HepG2 (cell line): ENCODE measurements at regions not wholly inside any gene's neighbourhood (a gene's known extent, or its start where the extent isn't known, plus 50 kb on each side); places are given as distances from the start of the nearest gene placed in this dataset.

ENCODE experiments used
- FOXO1 ChIP-seq: sonication (generic); formaldehyde crosslinking; IDR thresholded peaks from 2 replicates; pipeline ENCODE4 v1.4.0; 2020; ENCODE audit warnings: missing genetic modification reagents
- HMGXB3 ChIP-seq: sonication (generic); formaldehyde crosslinking; IDR thresholded peaks from 2 replicates; pipeline ENCODE4 v1.4.0; 2020; ENCODE audit warnings: missing genetic modification reagents, borderline replicate concordance
- HOXA3 ChIP-seq: sonication (generic); formaldehyde crosslinking; IDR thresholded peaks from 2 replicates; pipeline ENCODE4 v1.5.0; 2020; ENCODE audit warnings: missing genetic modification reagents
- KDM2A ChIP-seq: sonication (generic); formaldehyde crosslinking; IDR thresholded peaks from 2 replicates; pipeline ENCODE4 v1.4.0; 2020; ENCODE audit warnings: low read depth, missing genetic modification reagents, borderline replicate concordance
- MBD4 ChIP-seq: IDR thresholded peaks from 2 replicates; pipeline ENCODE4 v1.6.1; 2012; ENCODE audit warnings: low read length, inconsistent platforms, borderline replicate concordance
- NR2C2 ChIP-seq: sonication (generic); formaldehyde crosslinking; IDR thresholded peaks from 2 replicates; pipeline ENCODE4 v1.4.0; 2020; ENCODE audit warnings: missing genetic modification reagents, mild to moderate bottlenecking, moderate library complexity, borderline replicate concordance
- PCBP1 ChIP-seq: fragments of 200-400 bp; formaldehyde crosslinking; IDR thresholded peaks from 2 replicates; pipeline ENCODE4 v1.6.1; 2017; ENCODE audit warnings: mild to moderate bottlenecking, low read depth, low read length, borderline replicate concordance
- POLR2AphosphoS5 ChIP-seq: IDR thresholded peaks from 2 replicates; pipeline ENCODE4 v1.6.1; 2012; ENCODE audit warnings: low read depth, low read length
- PTBP1 ChIP-seq: fragments of 200-400 bp; formaldehyde crosslinking; IDR thresholded peaks from 2 replicates; pipeline ENCODE4 v1.6.1; 2018; ENCODE audit warnings: low read length, low read depth; ENCODE audit not compliant: poor library complexity, severe bottlenecking
- SP140L ChIP-seq: sonication (generic); formaldehyde crosslinking; IDR thresholded peaks from 2 replicates; pipeline ENCODE4 v1.4.0; 2020; ENCODE audit warnings: missing genetic modification reagents, borderline replicate concordance
- SP5 ChIP-seq: IDR thresholded peaks from 2 replicates; pipeline ENCODE4 v1.6.1; 2016; ENCODE audit warnings: low read depth, borderline replicate concordance
- TBL1XR1 ChIP-seq: fragments of 150-350 bp; IDR thresholded peaks from 2 replicates; pipeline ENCODE4 v1.6.1; 2014; ENCODE audit warnings: borderline replicate concordance, low read length; ENCODE audit not compliant: partially characterized antibody
- TOE1 ChIP-seq: sonication (generic); formaldehyde crosslinking; IDR thresholded peaks from 2 replicates; pipeline ENCODE4 v1.4.0; 2020; ENCODE audit warnings: mild to moderate bottlenecking, missing genetic modification reagents
- ZBTB4 ChIP-seq: sonication (generic); formaldehyde crosslinking; IDR thresholded peaks from 2 replicates; pipeline ENCODE4 v1.4.0; 2020; ENCODE audit warnings: missing genetic modification reagents, mild to moderate bottlenecking, borderline replicate concordance
- ZKSCAN1 ChIP-seq: fragments of 150-350 bp; IDR thresholded peaks from 2 replicates; pipeline ENCODE4 v1.6.1; 2014; ENCODE audit warnings: low read length
- ZNF121 ChIP-seq: sonication (generic); formaldehyde crosslinking; IDR thresholded peaks from 2 replicates; pipeline ENCODE4 v1.5.0; 2020; ENCODE audit warnings: mild to moderate bottlenecking, missing genetic modification reagents
- ZNF160 ChIP-seq: sonication (generic); formaldehyde crosslinking; IDR thresholded peaks from 2 replicates; pipeline ENCODE4 v1.8.0; 2022; ENCODE audit warnings: mild to moderate bottlenecking, inconsistent platforms, missing genetic modification reagents
- ZNF292 ChIP-seq: sonication (generic); formaldehyde crosslinking; IDR thresholded peaks from 2 replicates; pipeline ENCODE4 v1.8.1; 2022; ENCODE audit warnings: mild to moderate bottlenecking, low read depth, missing genetic modification reagents, borderline replicate concordance
- ZNF572 ChIP-seq: sonication (generic); formaldehyde crosslinking; IDR thresholded peaks from 2 replicates; pipeline ENCODE4 v1.5.1; 2020; ENCODE audit warnings: mild to moderate bottlenecking, missing genetic modification reagents
- ZNF775 ChIP-seq: sonication (generic); formaldehyde crosslinking; IDR thresholded peaks from 2 replicates; pipeline ENCODE4 v1.4.0; 2020; ENCODE audit warnings: missing genetic modification reagents, mild to moderate bottlenecking, moderate library complexity, borderline replicate concordance
- ZZZ3 ChIP-seq: sonication (generic); formaldehyde crosslinking; IDR thresholded peaks from 2 replicates; pipeline ENCODE4 v1.4.0; 2020; ENCODE audit warnings: missing genetic modification reagents, mild to moderate bottlenecking, borderline replicate concordance

- TF ChIP-seq ZNF121 (no peak), ZBTB4 (no peak), HOXA3 (CRISPR knock-in tag) (no peak), ZZZ3 (CRISPR knock-in tag) (no peak), TOE1 (CRISPR knock-in tag) (0 out of 2 replicates have a peak, but pooled peaks have one; percentile 39), HMGXB3 (CRISPR knock-in tag) (0 out of 2 replicates have a peak, but pooled peaks have one; percentile 43), PTBP1 (no peak), TBL1XR1 (peak; percentile 47), NR2C2 (CRISPR knock-in tag) (no peak), POLR2AphosphoS5 (no peak), SP140L (peak; percentile 31; the same call in 1 of the 2 replicates), ZNF775 (CRISPR knock-in tag) (no peak), MBD4 (no peak), ZNF572 (CRISPR knock-in tag) (no peak), PCBP1 (no peak), SP5 (CRISPR knock-in tag) (no peak), ZNF292 (no peak), ZNF160 (CRISPR knock-in tag) (no peak), FOXO1 (0 out of 2 replicates have a peak, but pooled peaks have one; percentile 32), ZKSCAN1 (peak; percentile 76; the same call in 1 of the 2 replicates), KDM2A (peak; percentile 43; the same call in 1 of the 2 replicates)
These were observed 148.8 kb downstream of the RPS12 start (continued) for GRCh38 chr6:132962936-132963868.
